ENCODE measurements at regions not wholly inside any gene's neighbourhood (a gene's known extent, or its start where the extent isn't known, plus 50 kb on each side); places are given as distances from the start of the nearest gene placed in this dataset.

DNA sequence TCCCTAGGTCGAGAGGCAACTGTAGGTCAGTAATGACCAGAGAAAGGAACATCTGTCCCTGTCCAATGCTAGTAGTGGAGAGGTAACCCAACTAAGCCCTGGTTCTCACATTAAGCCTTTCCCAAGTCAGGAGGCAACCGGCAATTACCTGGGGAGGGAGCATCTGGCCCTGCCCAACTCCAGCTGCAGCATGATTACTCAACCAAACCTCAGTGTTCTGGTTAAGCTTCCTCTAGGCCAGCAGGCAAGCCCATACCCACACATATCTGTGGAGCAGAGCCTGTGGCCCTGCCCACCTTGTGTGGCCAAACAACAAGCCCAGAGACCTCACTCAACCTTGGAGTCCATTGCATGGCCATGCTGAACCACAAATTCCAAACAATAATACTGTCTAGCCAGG, 220.8 kb upstream of the SLC24A2 start:
- TF ChIP-seq, protein P1, sequence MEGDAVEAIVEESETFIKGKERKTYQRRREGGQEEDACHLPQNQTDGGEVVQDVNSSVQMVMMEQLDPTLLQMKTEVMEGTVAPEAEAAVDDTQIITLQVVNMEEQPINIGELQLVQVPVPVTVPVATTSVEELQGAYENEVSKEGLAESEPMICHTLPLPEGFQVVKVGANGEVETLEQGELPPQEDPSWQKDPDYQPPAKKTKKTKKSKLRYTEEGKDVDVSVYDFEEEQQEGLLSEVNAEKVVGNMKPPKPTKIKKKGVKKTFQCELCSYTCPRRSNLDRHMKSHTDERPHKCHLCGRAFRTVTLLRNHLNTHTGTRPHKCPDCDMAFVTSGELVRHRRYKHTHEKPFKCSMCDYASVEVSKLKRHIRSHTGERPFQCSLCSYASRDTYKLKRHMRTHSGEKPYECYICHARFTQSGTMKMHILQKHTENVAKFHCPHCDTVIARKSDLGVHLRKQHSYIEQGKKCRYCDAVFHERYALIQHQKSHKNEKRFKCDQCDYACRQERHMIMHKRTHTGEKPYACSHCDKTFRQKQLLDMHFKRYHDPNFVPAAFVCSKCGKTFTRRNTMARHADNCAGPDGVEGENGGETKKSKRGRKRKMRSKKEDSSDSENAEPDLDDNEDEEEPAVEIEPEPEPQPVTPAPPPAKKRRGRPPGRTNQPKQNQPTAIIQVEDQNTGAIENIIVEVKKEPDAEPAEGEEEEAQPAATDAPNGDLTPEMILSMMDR (IDR thresholded peaks at IDR 0.05; ENCODE audit: insufficient read depth, low read depth, low read length), result no peak
- TF ChIP-seq EZH2 (IDR thresholded peaks at IDR 0.05; ENCODE audit: insufficient read depth, low read length), result no peak

Data from astrocyte (in vitro differentiated cells and primary cell).